ENCODE measurements at regions not wholly inside any gene's neighbourhood (a gene's known extent, or its start where the extent isn't known, plus 50 kb on each side); places are given as distances from the start of the nearest gene placed in this dataset.
"Not testable (repeated sequence)": the region's sequence is repeated elsewhere in the genome, so short reads cannot be mapped to it uniquely, and the experiment has no call there.

- not testable (repeated sequence) for DNase-seq (ENCODE audit: low spot score)
Measured at GRCh38 chrY:16120096-16120495, 1595.8 kb downstream of the NLGN4Y start.

- DNase-seq (ENCODE audit: low spot score) = no peak
Measured at GRCh38 chrY:16121988-16122387, 1597.7 kb downstream of the NLGN4Y start.

- DNase-seq (ENCODE audit: low spot score) = no peak
Measured at GRCh38 chrY:16124630-16125317, 1600.4 kb downstream of the NLGN4Y start.

GRCh38 chrY:16136581-16137298, 1612.4 kb downstream of the NLGN4Y start:
- peak; percentile 6 for DNase-seq (ENCODE audit: low spot score)

- DNase-seq (ENCODE audit: low spot score) = no peak
Measured at GRCh38 chrY:16157801-16158200, 1633.5 kb downstream of the NLGN4Y start.

- DNase-seq (ENCODE audit: low spot score) = not testable (repeated sequence)
Measured at GRCh38 chrY:16175740-16176139, 1651.4 kb downstream of the NLGN4Y start.

GRCh38 chrY:16205482-16205881, 1674.5 kb downstream of the CDY2B start:
- DNase-seq (ENCODE audit: low spot score) = not testable (repeated sequence)

GRCh38 chrY:16243322-16243721, 1636.7 kb downstream of the CDY2B start:
- not testable (repeated sequence) for DNase-seq (ENCODE audit: low spot score)

GRCh38 chrY:16254551-16255295, 1625.3 kb downstream of the CDY2B start:
- not testable (repeated sequence) for DNase-seq (ENCODE audit: low spot score)

GRCh38 chrY:16255778-16256177, 1624.2 kb downstream of the CDY2B start:
- DNase-seq (ENCODE audit: low spot score) = not testable (repeated sequence)

All from iPS-NIHi11 (cell line).